ENCODE measurements at regions not wholly inside any gene's neighbourhood (a gene's known extent, or its start where the extent isn't known, plus 50 kb on each side); places are given as distances from the start of the nearest gene placed in this dataset.

GRCh38 chr2:85949280-85949679 is 60.5 kb upstream of the ST3GAL5 start:
- no peak overlapping the region for H2AFZ ChIP-seq (ENCODE audit: low read depth, low read length, poor library complexity, severe bottlenecking)
- peaks cover 0 to 12% of the 10 kb centered on the region in 2 experiments; a peak in 2 of 4 replicates for H3K9me3 ChIP-seq (ENCODE audit: control insufficient read depth in 1 of 2, insufficient read depth in 1 of 2, low read depth in 1 of 2, low read length in 2 of 2)
- ATAC-seq: no peak
- no peaks in the 10 kb centered on the region for H3K36me3 ChIP-seq (ENCODE audit: control insufficient read depth in 1 of 2, insufficient read depth in 2 of 2, low read length in 2 of 2)
- no peak overlapping the region for H3K4me2 ChIP-seq (ENCODE audit: low read length)
- H3K27ac ChIP-seq (ENCODE audit: low read depth, low read length): no peak overlapping the region
- no peak for DNase-seq (ENCODE audit: low read depth, low spot score)
- no peaks in the 10 kb centered on the region for H3K9me2 ChIP-seq (ENCODE audit: insufficient read depth)
- H3K79me2 ChIP-seq (ENCODE audit: insufficient read depth, low read length): no peaks in the 10 kb centered on the region
- RAD21 ChIA-PET (ENCODE audit: low non-redundant PET in 1 of 2, low total read pairs in 2 of 2, uncharacterized antibody in 2 of 2, unreplicated experiment in 2 of 2): no interaction called here
- POLR2A ChIA-PET: no interaction called here
- no peak overlapping the region for H3K4me3 ChIP-seq (replicated peaks in 1 of 2; ENCODE audit: low read depth in 1 of 2, low read length in 2 of 2)
- no peaks in the 10 kb centered on the region for H4K20me1 ChIP-seq (ENCODE audit: insufficient read depth)
- CTCF ChIA-PET: no interaction called here
- H3K27me3 ChIP-seq (ENCODE audit: insufficient read depth, low read length): no peaks in the 10 kb centered on the region
- TF ChIP-seq, protein P1, sequence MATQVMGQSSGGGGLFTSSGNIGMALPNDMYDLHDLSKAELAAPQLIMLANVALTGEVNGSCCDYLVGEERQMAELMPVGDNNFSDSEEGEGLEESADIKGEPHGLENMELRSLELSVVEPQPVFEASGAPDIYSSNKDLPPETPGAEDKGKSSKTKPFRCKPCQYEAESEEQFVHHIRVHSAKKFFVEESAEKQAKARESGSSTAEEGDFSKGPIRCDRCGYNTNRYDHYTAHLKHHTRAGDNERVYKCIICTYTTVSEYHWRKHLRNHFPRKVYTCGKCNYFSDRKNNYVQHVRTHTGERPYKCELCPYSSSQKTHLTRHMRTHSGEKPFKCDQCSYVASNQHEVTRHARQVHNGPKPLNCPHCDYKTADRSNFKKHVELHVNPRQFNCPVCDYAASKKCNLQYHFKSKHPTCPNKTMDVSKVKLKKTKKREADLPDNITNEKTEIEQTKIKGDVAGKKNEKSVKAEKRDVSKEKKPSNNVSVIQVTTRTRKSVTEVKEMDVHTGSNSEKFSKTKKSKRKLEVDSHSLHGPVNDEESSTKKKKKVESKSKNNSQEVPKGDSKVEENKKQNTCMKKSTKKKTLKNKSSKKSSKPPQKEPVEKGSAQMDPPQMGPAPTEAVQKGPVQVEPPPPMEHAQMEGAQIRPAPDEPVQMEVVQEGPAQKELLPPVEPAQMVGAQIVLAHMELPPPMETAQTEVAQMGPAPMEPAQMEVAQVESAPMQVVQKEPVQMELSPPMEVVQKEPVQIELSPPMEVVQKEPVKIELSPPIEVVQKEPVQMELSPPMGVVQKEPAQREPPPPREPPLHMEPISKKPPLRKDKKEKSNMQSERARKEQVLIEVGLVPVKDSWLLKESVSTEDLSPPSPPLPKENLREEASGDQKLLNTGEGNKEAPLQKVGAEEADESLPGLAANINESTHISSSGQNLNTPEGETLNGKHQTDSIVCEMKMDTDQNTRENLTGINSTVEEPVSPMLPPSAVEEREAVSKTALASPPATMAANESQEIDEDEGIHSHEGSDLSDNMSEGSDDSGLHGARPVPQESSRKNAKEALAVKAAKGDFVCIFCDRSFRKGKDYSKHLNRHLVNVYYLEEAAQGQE (IDR thresholded peaks at IDR 0.05; ENCODE audit: low read depth): no peak
- TF ChIP-seq, protein P2, sequence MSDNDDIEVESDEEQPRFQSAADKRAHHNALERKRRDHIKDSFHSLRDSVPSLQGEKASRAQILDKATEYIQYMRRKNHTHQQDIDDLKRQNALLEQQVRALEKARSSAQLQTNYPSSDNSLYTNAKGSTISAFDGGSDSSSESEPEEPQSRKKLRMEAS (IDR thresholded peaks at IDR 0.05): no peak
- TF ChIP-seq TCF7L2 (IDR thresholded peaks at IDR 0.05; ENCODE audit: borderline replicate concordance, extremely low read depth, insufficient read depth, insufficient read length) (no peak), ZNF274 (IDR thresholded peaks at IDR 0.05; ENCODE audit: low read depth, low read length) (no peak), ZBTB33 (IDR thresholded peaks at IDR 0.05; ENCODE audit: extremely low read depth, insufficient replicate concordance, low read length) (no peak), YY1 (IDR thresholded peaks at IDR 0.05; ENCODE audit: extremely low read depth, insufficient replicate concordance, low read depth, low read length) (no peak), EZH2phosphoT487 (IDR thresholded peaks at IDR 0.05; ENCODE audit: borderline replicate concordance) (no peak), POLR2A (IDR thresholded peaks at IDR 0.05; ENCODE audit: borderline replicate concordance, extremely low read depth, insufficient read depth, insufficient read length) (no peak), EGR1 (IDR thresholded peaks at IDR 0.05; ENCODE audit: low read depth) (no peak), RAD21 (IDR thresholded peaks at IDR 0.05; ENCODE audit: low read depth) (no peak), CBX3 (IDR thresholded peaks at IDR 0.05; ENCODE audit: low read depth) (no peak), SIN3A (IDR thresholded peaks at IDR 0.05; ENCODE audit: low read depth) (no peak), SP1 (IDR thresholded peaks at IDR 0.05; ENCODE audit: low read depth) (no peak), CEBPB (IDR thresholded peaks at IDR 0.05; ENCODE audit: low read depth) (no peak), ZFX (IDR thresholded peaks at IDR 0.05) (no peak), ELF1 (IDR thresholded peaks at IDR 0.05; ENCODE audit: borderline replicate concordance, low read depth) (no peak)
- TF ChIP-seq, protein P3, sequence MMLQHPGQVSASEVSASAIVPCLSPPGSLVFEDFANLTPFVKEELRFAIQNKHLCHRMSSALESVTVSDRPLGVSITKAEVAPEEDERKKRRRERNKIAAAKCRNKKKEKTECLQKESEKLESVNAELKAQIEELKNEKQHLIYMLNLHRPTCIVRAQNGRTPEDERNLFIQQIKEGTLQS (IDR thresholded peaks at IDR 0.05): no peak
- BruUV-seq (replicated peaks): no TSS peak
- intact Hi-C loops (cut with micrococcal nuclease): no loop called here
- H3K4me1 ChIP-seq (ENCODE audit: control insufficient read depth in 1 of 2, insufficient read depth in 2 of 2, low read length in 2 of 2): no peaks in the 10 kb centered on the region
- no peak overlapping the region for H3K9ac ChIP-seq (ENCODE audit: low read length)

Measured in HCT116 (cell line).